Uterus (tissue), 3 donors: ENCODE measurements at regions not wholly inside any gene's neighbourhood (a gene's known extent, or its start where the extent isn't known, plus 50 kb on each side); places are given as distances from the start of the nearest gene placed in this dataset.

Source experiments
- DNase-seq, 2 donors: peaks; one replicate each; pipeline ENCODE4 v3.0.0-alpha.2; 2019 to 2020
- H3K27ac ChIP-seq, 2 donors: fragments of 200-600 bp; sonication (generic); 1 replicate in 1 of 2; 2 replicates in 1 of 2; pipeline ENCODE4 v1.5.1; 2016 to 2018
- H3K27me3 ChIP-seq, 2 donors: fragments of 200-600 bp; sonication (generic); one replicate each; pipeline ENCODE4 v1.5.1; 2018 to 2019; ENCODE audit warnings: control low read depth in 1 of 2
- H3K36me3 ChIP-seq, 2 donors: fragments of 200-600 bp; sonication (generic); one replicate each; pipeline ENCODE4 v1.5.1; 2019; ENCODE audit warnings: control low read depth in 1 of 2
- H3K4me1 ChIP-seq, 2 donors: fragments of 200-600 bp; sonication (generic); one replicate each; pipeline ENCODE4 v1.5.1; 2018 to 2019; ENCODE audit warnings: control low read depth in 1 of 2
- H3K4me3 ChIP-seq, 2 donors: fragments of 200-600 bp; sonication (generic); 1 replicate in 1 of 2; 2 replicates in 1 of 2; pipeline ENCODE4 v1.5.1; 2018 to 2019; ENCODE audit warnings: mild to moderate bottlenecking in 1 of 2
- H3K9me3 ChIP-seq, 2 donors: fragments of 200-600 bp; sonication (generic); one replicate each; pipeline ENCODE4 v1.5.1; 2019; ENCODE audit warnings: control low read depth in 1 of 2
- POLR2A ChIP-seq, 2 donors: fragments of 450-650 bp; IDR thresholded peaks; one replicate each; pipeline ENCODE4 v1.6.1; 2016; ENCODE audit warnings: antibody characterized with exemption in 2 of 2, mild to moderate bottlenecking in 1 of 2, moderate library complexity in 1 of 2
- intact Hi-C: fragments of 100-400 bp; cut with DNase I; formaldehyde crosslinking; loops from one replicate; pipeline ENCODE4 v1.15.1; 2023; ENCODE audit warnings: low total_unique reads
- TF ChIP-seq, protein P1 (sequence below), 4 experiments: fragments of 200-600 bp in 2 of 4; fragments of 450-650 bp in 2 of 4; sonication (generic) in 2 of 4; IDR thresholded peaks; one replicate each; pipeline ENCODE4 v1.5.1; 2016 to 2019; ENCODE audit warnings: antibody characterized with exemption in 4 of 4, mild to moderate bottlenecking in 2 of 4, moderate library complexity in 1 of 4
- donor health status: DM: yes; HTN: yes; CAD: no.

DNA sequence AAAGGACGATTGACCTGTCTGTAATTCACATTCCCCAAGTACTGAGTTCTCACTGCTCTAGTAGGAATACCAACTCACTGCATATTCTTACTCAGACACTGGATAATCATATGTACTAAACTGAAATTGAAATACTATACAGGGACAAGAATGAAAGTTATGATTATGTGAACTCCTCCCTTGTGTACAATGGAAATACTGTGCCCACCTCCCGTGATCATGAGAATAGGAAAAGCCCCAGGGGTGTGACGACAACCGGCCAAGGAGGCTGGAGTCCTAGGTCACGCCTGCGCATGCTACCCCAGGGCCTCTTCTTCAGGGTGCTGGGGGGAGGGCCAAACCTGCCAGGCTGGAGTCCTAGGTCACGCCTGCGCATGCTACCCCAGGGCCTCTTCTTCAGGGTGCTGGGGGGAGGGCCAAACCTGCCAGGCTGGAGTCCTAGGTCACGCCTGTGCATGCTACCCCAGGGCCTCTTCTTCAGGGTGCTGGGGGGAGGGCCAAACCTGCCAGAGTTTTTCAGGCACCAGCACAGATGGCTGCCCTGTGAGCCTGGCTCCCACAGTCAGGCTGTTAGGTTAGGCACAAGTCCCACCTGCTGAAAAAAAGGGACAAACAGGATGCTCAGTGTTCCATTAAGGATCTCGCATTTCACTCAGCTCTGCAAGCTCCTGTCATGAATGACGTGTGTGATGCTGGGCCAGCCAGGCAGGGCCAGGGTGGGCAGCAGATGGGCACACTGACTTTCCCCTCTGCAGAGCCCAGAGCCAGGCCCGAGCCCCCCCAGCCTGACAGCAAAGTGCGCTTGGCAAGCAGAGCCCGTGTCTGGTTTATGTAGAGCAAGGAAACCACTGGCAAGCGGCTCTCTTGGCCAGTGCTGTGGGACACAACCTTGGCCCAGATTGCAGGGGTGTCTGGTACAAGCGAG, 107.7 kb downstream of the FOXF2 start:
- no peaks in the 10 kb centered on the region for H3K4me1 ChIP-seq
- no peaks in the 10 kb centered on the region for H3K9me3 ChIP-seq
- H3K27me3 ChIP-seq, result no peaks in the 10 kb centered on the region
- no peak overlapping the region for H3K27ac ChIP-seq
- TF ChIP-seq, protein P1, sequence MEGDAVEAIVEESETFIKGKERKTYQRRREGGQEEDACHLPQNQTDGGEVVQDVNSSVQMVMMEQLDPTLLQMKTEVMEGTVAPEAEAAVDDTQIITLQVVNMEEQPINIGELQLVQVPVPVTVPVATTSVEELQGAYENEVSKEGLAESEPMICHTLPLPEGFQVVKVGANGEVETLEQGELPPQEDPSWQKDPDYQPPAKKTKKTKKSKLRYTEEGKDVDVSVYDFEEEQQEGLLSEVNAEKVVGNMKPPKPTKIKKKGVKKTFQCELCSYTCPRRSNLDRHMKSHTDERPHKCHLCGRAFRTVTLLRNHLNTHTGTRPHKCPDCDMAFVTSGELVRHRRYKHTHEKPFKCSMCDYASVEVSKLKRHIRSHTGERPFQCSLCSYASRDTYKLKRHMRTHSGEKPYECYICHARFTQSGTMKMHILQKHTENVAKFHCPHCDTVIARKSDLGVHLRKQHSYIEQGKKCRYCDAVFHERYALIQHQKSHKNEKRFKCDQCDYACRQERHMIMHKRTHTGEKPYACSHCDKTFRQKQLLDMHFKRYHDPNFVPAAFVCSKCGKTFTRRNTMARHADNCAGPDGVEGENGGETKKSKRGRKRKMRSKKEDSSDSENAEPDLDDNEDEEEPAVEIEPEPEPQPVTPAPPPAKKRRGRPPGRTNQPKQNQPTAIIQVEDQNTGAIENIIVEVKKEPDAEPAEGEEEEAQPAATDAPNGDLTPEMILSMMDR (IDR thresholded peaks at IDR 0.05), result no peak
- TF ChIP-seq POLR2A (IDR thresholded peaks at IDR 0.05), result no peak
- DNase-seq, result no peak
- no peak overlapping the region for H3K4me3 ChIP-seq
- H3K36me3 ChIP-seq, result no peaks in the 10 kb centered on the region
- intact Hi-C loops, result no loop called here

DNA sequence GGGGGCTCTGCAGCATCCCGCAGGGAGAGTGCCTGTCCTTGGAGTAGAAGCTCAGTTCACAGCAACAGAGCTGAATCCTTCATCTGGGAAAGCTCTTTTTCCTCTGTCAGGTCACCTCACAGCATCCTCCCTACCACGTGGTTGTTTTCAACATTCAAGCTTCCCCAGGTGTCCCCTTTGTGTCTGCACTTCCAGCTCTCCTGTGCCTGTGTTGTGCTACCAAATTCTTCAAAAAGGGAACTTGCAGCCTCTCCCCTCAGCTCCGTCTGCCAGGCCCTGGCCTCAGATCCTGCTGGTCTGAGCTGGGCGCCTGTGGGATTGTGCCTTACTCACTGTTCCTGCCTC, 108.4 kb downstream of the FOXF2 start:
- DNase-seq, result no peak
- intact Hi-C loops, result no loop called here
- TF ChIP-seq, protein P1 (IDR thresholded peaks at IDR 0.05), result no peak
- no peak for TF ChIP-seq POLR2A (IDR thresholded peaks at IDR 0.05)
- H3K27me3 ChIP-seq, result no peaks in the 10 kb centered on the region
- H3K27ac ChIP-seq, result no peak overlapping the region
- H3K36me3 ChIP-seq, result no peaks in the 10 kb centered on the region
- H3K4me1 ChIP-seq, result no peaks in the 10 kb centered on the region
- no peak overlapping the region for H3K4me3 ChIP-seq
- H3K9me3 ChIP-seq, result no peaks in the 10 kb centered on the region

DNA sequence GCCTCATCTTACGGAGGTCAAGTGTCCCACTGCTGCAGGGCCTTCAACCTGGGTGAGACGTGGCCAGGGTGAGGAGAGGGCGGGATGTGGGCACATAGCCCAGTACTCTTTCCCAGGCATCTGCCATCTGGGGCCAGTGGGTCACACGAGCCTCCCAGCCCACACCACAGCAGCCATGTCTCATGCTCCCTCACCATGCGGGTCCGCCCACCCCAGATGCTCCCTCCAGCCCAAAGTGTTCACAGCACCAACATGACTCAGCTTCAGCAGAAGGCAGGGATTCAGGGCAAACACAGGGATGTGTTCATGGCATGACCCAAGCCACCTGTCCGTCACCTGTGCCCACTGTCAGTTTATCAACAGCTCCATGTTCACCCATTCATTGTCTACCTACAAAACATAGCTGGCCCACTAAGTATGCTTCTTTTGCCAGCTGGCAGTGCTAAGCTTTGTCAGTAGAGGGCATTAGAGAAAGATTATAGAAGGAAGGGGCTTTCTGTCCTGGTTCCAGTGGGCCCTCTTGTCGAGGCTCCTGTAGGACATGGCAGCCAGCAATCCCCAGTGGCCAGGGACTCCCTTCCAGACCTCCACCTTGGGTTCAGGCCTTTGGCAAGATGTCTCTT, 109.2 kb downstream of the FOXF2 start:
- DNase-seq, result no peak
- no peak for TF ChIP-seq POLR2A (IDR thresholded peaks at IDR 0.05)
- TF ChIP-seq, protein P1 (IDR thresholded peaks at IDR 0.05), result no peak
- no peaks in the 10 kb centered on the region for H3K36me3 ChIP-seq
- H3K4me1 ChIP-seq, result no peaks in the 10 kb centered on the region
- H3K9me3 ChIP-seq, result no peaks in the 10 kb centered on the region
- H3K27ac ChIP-seq, result no peak overlapping the region
- intact Hi-C loops, result no loop called here
- no peaks in the 10 kb centered on the region for H3K27me3 ChIP-seq
- no peak overlapping the region for H3K4me3 ChIP-seq

DNA sequence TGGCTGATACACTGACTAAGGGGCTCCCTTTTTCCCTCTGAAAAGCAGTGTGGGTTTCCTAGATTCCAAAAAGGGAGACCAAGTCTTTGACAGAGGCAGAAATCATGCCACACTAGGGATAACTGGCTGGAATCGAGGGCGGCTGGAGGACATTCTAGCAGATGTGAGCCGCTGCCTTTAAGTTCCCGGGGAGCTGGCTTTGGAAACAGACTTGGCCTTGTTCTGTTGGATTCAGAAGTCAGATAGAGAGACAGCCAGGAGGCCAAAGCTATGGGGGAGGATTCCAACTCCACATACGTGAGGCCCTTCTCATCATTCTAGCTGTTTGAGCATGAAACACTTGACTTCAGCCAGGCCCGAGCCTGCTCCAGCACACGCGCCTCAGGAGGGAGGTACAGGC, 109.9 kb upstream of the FOXC1 start:
- TF ChIP-seq POLR2A (IDR thresholded peaks at IDR 0.05), result no peak
- TF ChIP-seq, protein P1 (IDR thresholded peaks at IDR 0.05), result no peak
- no peak overlapping the region for H3K4me3 ChIP-seq
- H3K4me1 ChIP-seq, result no peaks in the 10 kb centered on the region
- no peak overlapping the region for H3K27ac ChIP-seq
- DNase-seq, result no peak
- intact Hi-C loops, result no loop called here
- H3K9me3 ChIP-seq, result no peaks in the 10 kb centered on the region
- H3K27me3 ChIP-seq, result no peaks in the 10 kb centered on the region
- H3K36me3 ChIP-seq, result no peaks in the 10 kb centered on the region

DNA sequence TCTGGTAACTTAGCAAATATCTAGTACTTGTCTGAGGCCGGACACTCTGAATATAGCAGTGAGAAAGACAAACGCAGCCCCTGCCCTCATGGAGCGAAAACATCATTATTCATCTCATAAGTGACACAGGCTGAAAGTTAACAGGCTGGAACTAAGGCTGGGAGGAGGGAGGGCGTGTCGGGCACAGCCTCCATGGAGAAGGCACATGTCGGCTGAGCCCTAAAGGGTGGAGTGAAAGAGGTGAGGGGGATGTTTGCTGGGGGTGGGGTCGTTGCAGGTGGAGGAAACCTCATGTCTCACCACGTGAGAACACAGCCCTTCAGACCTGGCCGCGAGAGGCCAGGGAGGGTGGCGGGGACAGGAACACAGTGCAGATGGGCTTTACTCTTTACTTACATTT, 108.8 kb upstream of the FOXC1 start:
- no peaks in the 10 kb centered on the region for H3K27me3 ChIP-seq
- no peak for TF ChIP-seq POLR2A (IDR thresholded peaks at IDR 0.05)
- TF ChIP-seq, protein P1 (IDR thresholded peaks at IDR 0.05), result no peak
- DNase-seq, result no peak
- no peak overlapping the region for H3K27ac ChIP-seq
- H3K36me3 ChIP-seq, result no peaks in the 10 kb centered on the region
- H3K4me1 ChIP-seq, result no peaks in the 10 kb centered on the region
- H3K9me3 ChIP-seq, result no peaks in the 10 kb centered on the region
- intact Hi-C loops, result no loop called here
- H3K4me3 ChIP-seq, result no peak overlapping the region
